PFSK-1 (cell line): ENCODE measurements at regions not wholly inside any gene's neighbourhood (a gene's known extent, or its start where the extent isn't known, plus 50 kb on each side); places are given as distances from the start of the nearest gene placed in this dataset.
A peak's percentile ranks its signal among the peaks of the same experiment; 100 is the strongest.

Experiments used
- FOXP2 ChIP-seq: optimal IDR thresholded peaks from 2 replicates; pipeline ENCODE3; 2011; ENCODE audit warnings: borderline replicate concordance, control low read depth, inconsistent platforms; ENCODE audit not compliant: insufficient read depth; ENCODE audit errors: extremely low read length, extremely low read depth
- POLR2AphosphoS5 ChIP-seq: IDR thresholded peaks from 2 replicates; pipeline ENCODE4 v1.6.1; 2012; ENCODE audit warnings: low read depth, mild to moderate bottlenecking, control low read depth, low read length, moderate library complexity
- SIN3A ChIP-seq: IDR thresholded peaks from 2 replicates; pipeline ENCODE4 v1.6.1; 2012; ENCODE audit warnings: mild to moderate bottlenecking, low read length, moderate library complexity, borderline replicate concordance; ENCODE audit not compliant: insufficient read depth
- TAF1 ChIP-seq: IDR thresholded peaks from 2 replicates; pipeline ENCODE4 v1.6.1; 2012; ENCODE audit warnings: low read length, control low read depth, borderline replicate concordance; ENCODE audit not compliant: insufficient read depth
- TF ChIP-seq, protein P1 (sequence below), 2 experiments: IDR thresholded peaks; 2 replicates each; pipeline versions ENCODE4 v1.6.1 to v1.8.0; 2011 to 2012; ENCODE audit warnings: low read depth in 2 of 2, low read length in 2 of 2, control low read depth in 1 of 2, inconsistent platforms in 1 of 2, mild to moderate bottlenecking in 1 of 2, moderate library complexity in 1 of 2; ENCODE audit not compliant: insufficient read depth in 1 of 2

DNA sequence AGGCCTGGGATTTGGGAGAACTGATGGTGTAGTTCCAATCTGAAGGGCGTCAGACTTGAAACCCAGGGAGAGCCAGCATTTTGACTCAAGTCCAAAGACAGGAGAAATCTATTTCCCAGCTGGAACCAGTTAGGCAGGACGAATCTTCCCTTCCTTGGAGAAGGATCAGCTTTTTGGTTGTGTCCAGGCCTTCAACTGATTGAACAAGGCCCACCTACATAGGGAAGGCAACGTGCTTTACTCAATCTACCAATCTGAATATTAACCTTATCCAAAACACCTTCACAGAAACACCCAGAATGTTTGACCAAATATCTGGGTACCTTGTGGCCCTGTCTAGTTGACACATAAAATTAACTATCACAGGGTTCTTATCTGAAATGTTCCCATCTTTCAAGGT is 221.9 kb upstream of the DLGAP1 start:
- no peak for TF ChIP-seq FOXP2
- TF ChIP-seq, protein P1, sequence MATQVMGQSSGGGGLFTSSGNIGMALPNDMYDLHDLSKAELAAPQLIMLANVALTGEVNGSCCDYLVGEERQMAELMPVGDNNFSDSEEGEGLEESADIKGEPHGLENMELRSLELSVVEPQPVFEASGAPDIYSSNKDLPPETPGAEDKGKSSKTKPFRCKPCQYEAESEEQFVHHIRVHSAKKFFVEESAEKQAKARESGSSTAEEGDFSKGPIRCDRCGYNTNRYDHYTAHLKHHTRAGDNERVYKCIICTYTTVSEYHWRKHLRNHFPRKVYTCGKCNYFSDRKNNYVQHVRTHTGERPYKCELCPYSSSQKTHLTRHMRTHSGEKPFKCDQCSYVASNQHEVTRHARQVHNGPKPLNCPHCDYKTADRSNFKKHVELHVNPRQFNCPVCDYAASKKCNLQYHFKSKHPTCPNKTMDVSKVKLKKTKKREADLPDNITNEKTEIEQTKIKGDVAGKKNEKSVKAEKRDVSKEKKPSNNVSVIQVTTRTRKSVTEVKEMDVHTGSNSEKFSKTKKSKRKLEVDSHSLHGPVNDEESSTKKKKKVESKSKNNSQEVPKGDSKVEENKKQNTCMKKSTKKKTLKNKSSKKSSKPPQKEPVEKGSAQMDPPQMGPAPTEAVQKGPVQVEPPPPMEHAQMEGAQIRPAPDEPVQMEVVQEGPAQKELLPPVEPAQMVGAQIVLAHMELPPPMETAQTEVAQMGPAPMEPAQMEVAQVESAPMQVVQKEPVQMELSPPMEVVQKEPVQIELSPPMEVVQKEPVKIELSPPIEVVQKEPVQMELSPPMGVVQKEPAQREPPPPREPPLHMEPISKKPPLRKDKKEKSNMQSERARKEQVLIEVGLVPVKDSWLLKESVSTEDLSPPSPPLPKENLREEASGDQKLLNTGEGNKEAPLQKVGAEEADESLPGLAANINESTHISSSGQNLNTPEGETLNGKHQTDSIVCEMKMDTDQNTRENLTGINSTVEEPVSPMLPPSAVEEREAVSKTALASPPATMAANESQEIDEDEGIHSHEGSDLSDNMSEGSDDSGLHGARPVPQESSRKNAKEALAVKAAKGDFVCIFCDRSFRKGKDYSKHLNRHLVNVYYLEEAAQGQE (IDR thresholded peaks at IDR 0.05; ENCODE audit: insufficient read depth in 1 of 2, low read depth in 2 of 2, low read length in 2 of 2), result no peak
- TF ChIP-seq POLR2AphosphoS5, result no peak
- no peak for TF ChIP-seq SIN3A
- no peak for TF ChIP-seq TAF1

DNA sequence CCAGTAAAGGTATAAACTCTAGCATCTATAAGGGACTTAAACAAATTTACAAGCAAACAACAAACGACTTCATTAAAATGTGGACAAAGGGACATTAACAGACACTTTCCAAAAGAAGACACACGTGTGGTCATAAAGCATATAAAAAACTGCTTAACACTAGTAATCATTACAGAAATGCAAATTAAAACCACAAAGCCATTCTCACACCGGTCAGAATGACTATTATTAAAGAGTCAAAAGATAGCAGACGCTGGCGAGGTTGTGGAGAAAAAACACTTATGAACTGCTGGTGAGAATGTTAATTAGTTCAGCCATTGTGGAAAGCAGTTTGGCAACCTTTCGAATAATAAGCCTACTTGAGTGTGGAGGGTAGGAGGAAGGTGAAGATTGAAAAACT is 217.1 kb upstream of the DLGAP1 start:
- TF ChIP-seq, protein P1 (IDR thresholded peaks at IDR 0.05; ENCODE audit: insufficient read depth in 1 of 2, low read depth in 2 of 2, low read length in 2 of 2), result no peak
- TF ChIP-seq TAF1, result no peak
- TF ChIP-seq SIN3A, result no peak
- TF ChIP-seq POLR2AphosphoS5, result no peak
- TF ChIP-seq FOXP2, result no peak

DNA sequence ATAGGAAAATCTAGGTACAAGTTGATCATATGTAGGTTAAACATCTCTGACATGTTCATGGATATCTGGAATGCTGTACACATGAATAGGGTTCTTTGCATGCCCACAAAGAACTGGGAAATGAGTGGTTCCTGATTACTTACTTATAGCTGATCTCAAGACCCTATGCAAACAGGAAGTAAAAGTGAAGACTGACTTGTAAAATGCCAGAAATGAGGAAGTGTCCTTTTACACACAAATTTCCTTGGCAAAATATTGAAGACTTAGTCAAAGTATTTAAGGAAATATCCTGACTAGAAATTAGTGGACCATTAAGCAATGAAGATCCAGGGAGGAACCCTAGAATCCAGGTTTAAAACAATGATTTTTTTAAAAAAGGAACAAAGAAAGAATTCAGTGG is 203.7 kb upstream of the DLGAP1 start:
- no peak for TF ChIP-seq POLR2AphosphoS5
- TF ChIP-seq, protein P1 (IDR thresholded peaks at IDR 0.05; ENCODE audit: insufficient read depth in 1 of 2, low read depth in 2 of 2, low read length in 2 of 2), result no peak
- no peak for TF ChIP-seq SIN3A
- no peak for TF ChIP-seq TAF1
- no peak for TF ChIP-seq FOXP2

DNA sequence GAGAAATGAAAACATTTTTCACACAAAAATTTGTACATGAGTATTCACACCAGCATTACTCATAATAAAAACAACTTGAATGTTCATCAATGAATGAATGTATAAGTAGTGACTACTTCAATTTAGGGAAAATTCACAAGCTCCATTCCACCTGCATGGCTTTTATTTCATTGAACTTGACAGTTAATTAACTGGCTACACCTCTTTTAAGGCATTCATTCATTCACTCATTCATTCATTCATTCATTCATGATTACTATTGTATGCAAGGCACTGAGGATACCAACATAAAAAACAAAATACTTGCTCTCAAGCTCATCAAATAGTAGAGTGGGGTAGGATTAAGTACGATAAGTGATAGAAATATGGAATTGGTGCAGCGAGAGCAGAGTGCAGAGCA is 198.3 kb upstream of the DLGAP1 start:
- no peak for TF ChIP-seq SIN3A

DNA sequence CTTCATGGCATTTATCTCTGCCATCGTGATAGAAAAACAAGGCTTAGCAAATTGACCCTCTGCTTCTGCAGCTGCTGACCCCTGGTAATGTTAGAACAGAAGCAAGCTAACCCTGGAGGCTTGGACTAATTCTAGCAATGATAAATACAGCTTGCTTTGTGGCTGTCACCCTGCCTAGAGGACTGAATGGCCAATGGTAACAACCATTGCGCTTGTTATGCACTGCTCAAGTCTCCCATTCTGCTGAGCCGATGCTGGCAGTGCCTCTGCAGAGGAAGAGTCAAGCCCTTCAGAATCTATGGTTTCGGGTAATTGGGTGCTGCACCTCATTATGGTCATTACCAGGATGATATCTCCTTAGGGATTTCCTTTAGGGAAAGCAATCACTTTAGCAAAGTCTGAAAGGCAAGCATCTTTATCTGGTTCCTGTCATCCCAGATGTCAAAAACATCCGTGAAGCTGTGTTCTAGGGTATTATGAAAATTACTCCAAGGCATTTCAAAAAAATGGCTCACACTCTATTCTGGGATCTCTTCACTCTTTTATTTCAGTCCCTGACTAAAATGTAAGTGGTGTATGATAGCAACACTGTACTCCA is 186.8 kb upstream of the DLGAP1 start:
- TF ChIP-seq POLR2AphosphoS5, result peak; percentile 61
- TF ChIP-seq, protein P1 (IDR thresholded peaks at IDR 0.05; ENCODE audit: insufficient read depth in 1 of 2, low read depth in 2 of 2, low read length in 2 of 2), result no peak; a peak in 1 of 4 replicates
